ENCODE measurements at regions not wholly inside any gene's neighbourhood (a gene's known extent, or its start where the extent isn't known, plus 50 kb on each side); places are given as distances from the start of the nearest gene placed in this dataset.
"Not testable (repeated sequence)": the region's sequence is repeated elsewhere in the genome, so short reads cannot be mapped to it uniquely, and the experiment has no call there.

- DNase-seq (ENCODE audit: low spot score) = no peak
Measured at GRCh38 chr5:116887104-116887503, 312.5 kb upstream of the SEMA6A start.

- DNase-seq (ENCODE audit: low spot score) = no peak
Measured at GRCh38 chr5:116885825-116886224, 311.2 kb upstream of the SEMA6A start.

- DNase-seq (ENCODE audit: low spot score) = no peak
Measured at GRCh38 chr5:116883875-116884274, 309.3 kb upstream of the SEMA6A start.

- no peak for DNase-seq (ENCODE audit: low spot score)
Measured at GRCh38 chr5:116881921-116882531, 307.4 kb upstream of the SEMA6A start.

GRCh38 chr5:116880601-116881000, 306.0 kb upstream of the SEMA6A start:
- DNase-seq (ENCODE audit: low spot score) = no peak

- no peak for DNase-seq (ENCODE audit: low spot score)
Measured at GRCh38 chr5:116880150-116880549, 305.5 kb upstream of the SEMA6A start.

- DNase-seq (ENCODE audit: low spot score) = no peak
Measured at GRCh38 chr5:116876240-116876840, 301.7 kb upstream of the SEMA6A start.

GRCh38 chr5:116872986-116873385, 298.4 kb upstream of the SEMA6A start:
- no peak for DNase-seq (ENCODE audit: low spot score)

GRCh38 chr5:116872486-116872885, 297.9 kb upstream of the SEMA6A start:
- DNase-seq (ENCODE audit: low spot score) = no peak

- not testable (repeated sequence) for DNase-seq (ENCODE audit: low spot score)
Measured at GRCh38 chr5:116867825-116868224, 293.2 kb upstream of the SEMA6A start.

GRCh38 chr5:116865651-116866050, 291.0 kb upstream of the SEMA6A start:
- DNase-seq (ENCODE audit: low spot score) = no peak

GRCh38 chr5:116864838-116865190, 290.2 kb upstream of the SEMA6A start:
- DNase-seq (ENCODE audit: low spot score) = no peak

- DNase-seq (ENCODE audit: low spot score) = no peak
Measured at GRCh38 chr5:116864157-116864837, 289.7 kb upstream of the SEMA6A start.

GRCh38 chr5:116862632-116863455, 288.2 kb upstream of the SEMA6A start:
- no peak for DNase-seq (ENCODE audit: low spot score)

- DNase-seq (ENCODE audit: low spot score) = no peak
Measured at GRCh38 chr5:116861666-116862065, 287.0 kb upstream of the SEMA6A start.

GRCh38 chr5:116861097-116861496, 286.5 kb upstream of the SEMA6A start:
- DNase-seq (ENCODE audit: low spot score) = no peak

- DNase-seq (ENCODE audit: low spot score) = no peak
Measured at GRCh38 chr5:116859666-116860320, 285.2 kb upstream of the SEMA6A start.

GRCh38 chr5:116858705-116859333, 284.2 kb upstream of the SEMA6A start:
- DNase-seq (ENCODE audit: low spot score) = no peak

- DNase-seq (ENCODE audit: low spot score) = not testable (repeated sequence)
Measured at GRCh38 chr5:116858020-116858419, 283.4 kb upstream of the SEMA6A start.

- DNase-seq (ENCODE audit: low spot score) = no peak
Measured at GRCh38 chr5:116856271-116856670, 281.6 kb upstream of the SEMA6A start.

GRCh38 chr5:116853992-116854391, 279.4 kb upstream of the SEMA6A start:
- DNase-seq (ENCODE audit: low spot score) = no peak
